IPS DF 4.7 (cell line): ENCODE measurements at regions not wholly inside any gene's neighbourhood (a gene's known extent, or its start where the extent isn't known, plus 50 kb on each side); places are given as distances from the start of the nearest gene placed in this dataset.
"Not testable (repeated sequence)": the region's sequence is repeated elsewhere in the genome, so short reads cannot be mapped to it uniquely, and the experiment has no call there.

Experiments
- DNase-seq: peaks from one replicate; pipeline ENCODE4 v3.0.0-alpha.2; 2013; ENCODE audit warnings: low spot score; ENCODE audit errors: extremely low read depth

DNA sequence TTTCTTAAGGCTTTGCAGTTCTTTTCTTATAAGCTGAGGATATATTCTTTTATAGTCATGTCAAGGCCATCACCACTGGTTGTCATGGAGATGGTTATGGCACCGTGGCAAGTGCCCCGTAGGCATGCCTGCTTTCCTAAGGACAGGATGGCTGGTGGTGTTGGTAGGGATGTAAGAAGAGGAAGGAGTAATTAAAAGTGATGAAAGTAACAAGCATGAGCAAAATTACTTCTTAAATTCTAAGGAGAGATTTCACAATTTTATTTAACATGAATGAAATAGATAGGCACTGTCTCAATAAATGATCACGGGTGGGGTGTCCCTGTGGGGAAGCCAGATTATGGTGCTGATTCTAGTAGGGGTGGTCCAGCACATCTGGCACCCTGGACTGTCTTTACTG, 290.2 kb upstream of the KLF4 start:
- no peak for DNase-seq

DNA sequence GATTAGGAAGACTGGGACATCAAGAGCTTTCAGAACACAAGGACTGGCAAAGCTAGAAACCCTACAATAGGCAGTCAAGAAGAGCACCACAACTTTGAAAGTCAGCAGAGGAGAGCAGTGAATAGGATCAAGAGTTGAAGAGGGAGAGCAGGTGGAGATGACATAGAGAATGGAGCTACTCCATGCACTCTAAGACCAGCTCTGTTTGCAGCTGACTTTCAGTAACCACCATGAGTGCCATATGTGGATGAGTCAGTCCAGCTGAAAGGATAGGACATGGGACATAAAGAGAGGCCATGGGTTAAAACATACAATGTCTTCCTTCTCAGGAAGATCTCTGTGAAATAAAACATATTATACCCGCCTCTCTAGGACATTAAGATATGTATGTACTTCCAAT, 289.1 kb upstream of the KLF4 start:
- no peak for DNase-seq

DNA sequence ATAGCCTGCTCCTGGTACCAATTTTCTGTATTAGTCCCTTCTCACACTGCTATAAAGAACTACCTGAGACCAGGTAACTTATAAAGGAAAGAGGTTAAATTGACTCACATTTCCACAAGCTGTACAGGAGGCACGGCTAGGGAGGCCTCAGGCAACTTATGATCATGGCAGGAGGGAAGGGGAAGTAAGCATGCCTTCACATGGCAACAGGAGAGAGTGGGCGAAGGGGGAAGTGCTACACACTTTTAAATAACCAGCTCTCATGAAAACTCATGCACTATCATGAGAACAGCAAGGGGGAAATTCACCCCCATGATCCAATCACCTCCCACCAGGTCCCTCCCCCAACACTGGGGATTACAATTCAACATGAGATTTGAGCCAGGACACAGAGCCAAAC, 284.5 kb upstream of the KLF4 start:
- not testable (repeated sequence) for DNase-seq

DNA sequence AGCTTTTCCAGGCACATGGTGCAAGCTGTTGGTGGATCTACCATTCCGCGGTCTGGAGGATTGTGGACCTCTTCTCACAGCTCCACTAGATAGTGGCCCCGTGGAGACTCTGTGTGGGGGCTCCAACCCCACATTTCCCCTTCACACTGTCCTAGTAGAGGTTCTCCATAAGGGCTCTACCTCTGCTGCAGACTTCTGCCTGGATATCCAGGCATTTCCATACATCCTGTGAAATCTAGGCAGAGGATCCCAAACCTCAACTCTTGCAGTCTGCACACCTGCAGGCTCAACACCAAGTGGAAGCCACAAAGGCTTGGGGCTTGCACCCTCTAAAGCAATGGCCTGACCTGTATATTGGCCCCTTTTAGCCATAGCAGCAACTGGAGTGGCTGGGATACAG, 283.4 kb upstream of the KLF4 start:
- DNase-seq: no peak

DNA sequence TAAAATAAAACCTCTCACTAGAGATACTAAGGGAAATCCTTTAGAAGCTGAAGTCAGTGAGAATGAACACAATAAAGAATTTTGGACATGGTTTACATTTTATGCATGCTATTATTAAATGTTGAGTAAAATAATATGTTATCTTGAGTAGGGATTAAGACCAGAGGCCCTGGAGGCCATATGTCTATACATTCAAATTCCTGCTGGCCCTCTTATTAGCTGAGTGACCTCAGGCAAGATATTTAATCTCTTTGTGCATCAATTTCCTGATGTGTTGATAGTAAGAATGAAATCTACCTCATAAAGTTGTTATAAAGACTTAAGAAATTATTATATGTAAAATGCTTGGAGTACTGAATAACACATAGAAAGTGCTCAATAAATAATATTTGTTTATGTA, 281.1 kb upstream of the KLF4 start:
- no peak for DNase-seq

DNA sequence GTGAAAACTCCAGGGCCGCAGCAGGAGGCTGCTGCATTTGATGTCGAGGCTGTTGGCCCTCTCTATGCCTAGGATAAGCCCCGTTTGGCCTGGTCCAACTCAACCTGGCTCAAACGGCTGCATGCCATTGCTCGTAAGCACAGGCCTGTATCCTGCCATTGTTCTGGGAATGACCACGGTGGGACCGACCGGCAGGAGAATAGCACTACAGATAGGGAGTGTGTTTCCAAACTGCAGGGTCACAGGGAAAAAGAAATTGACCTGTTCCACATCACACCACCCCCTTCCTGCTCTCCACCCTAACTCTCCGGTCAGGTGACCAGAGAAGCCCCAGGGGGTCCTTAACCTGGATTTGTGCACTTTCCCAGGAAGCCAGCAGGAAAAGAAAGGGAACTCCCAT, 278.7 kb upstream of the KLF4 start:
- no peak for DNase-seq

DNA sequence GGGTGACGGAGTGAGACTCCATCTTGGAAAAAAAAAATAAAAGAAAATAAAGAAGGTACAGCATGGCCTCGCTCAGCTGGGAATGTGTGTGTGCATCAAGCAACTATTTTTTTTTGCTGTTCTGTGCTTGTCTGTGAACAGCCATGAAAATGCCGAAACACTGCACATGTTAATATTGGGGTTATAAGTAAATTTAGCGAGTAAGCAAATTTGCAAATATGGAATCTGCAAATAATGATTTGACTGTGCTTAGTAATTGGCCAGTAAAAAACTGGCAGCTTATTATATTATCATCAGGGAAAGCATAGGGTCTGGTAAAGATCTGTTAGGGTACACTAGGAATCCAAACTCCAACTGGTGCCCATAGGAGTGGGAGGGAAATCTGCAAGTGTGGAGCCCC, 278.1 kb upstream of the KLF4 start:
- DNase-seq: no peak

DNA sequence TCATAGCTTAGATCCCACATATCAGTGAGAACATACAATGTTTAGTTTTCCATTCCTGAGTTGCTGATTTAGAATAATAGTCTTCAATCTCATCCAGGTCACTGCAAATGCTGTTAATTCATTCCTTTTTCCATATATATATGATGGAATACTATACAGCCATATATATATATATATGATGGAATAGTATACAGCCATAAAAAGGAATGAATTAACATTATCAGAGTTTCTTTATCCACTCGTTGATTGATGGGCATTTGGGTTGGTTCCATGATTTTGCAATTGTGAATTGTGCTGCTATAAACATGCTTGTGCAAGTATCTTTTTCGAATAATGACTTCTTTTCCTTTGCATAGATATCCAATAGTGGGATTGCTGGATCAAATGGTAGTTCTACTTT, 273.9 kb upstream of the KLF4 start:
- DNase-seq: not testable (repeated sequence)

DNA sequence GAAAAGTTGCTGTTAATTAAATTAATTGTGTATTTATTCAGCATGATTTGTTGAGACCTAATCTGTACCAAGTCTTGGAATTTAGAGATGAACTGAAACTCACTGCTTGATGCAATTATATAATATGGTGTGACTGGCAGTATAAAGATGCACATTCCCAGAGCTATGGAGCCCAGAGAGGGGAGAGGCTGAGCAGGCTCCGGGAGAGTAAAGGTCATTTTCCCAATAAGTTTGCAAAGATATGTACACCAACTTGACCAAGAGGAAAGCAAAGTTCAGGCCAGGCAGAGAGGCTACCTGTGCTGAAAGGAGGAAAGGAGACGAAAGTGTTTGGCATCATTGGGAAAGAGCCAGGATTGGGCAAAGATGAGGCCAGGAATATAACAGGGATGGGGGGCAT, 271.7 kb upstream of the KLF4 start:
- DNase-seq: no peak

DNA sequence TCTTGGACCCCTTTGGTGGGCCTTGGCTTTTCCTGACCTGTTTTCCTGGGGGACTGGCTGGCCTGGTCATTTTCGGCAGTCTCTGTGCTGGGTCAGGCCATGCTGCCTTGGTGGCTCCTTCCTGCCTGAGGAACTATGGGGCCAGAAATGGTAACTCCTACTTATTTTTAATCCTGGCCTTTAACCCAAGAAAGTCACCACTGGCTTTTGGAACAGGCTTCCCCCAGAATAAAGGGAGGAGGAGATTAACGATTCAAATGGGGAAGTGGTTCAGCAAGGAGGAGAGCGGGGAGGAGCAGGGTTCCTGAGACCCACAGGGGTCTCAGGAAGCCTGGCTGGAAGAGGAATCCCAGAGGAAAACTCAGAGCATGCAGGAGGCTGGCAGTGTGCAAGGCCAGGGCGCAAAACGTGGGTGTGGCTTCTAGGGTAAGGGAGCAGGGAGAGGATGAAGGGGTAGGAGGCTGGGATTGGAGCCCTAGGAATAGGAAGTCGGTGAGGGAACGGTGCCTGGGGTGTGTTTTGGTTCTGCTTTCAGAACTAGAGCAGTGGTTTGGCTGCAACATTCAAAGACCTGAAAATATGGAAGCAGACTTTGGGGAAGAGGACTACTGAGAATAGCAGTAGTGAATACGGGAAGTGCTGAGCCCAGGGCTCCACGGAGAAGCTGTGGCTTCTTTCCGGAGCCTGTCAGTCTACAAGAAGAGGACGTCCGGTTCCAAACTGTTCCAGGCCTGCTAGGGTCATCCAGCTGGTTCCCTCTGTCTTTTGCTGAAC, 271.1 kb upstream of the KLF4 start:
- no peak for DNase-seq

DNA sequence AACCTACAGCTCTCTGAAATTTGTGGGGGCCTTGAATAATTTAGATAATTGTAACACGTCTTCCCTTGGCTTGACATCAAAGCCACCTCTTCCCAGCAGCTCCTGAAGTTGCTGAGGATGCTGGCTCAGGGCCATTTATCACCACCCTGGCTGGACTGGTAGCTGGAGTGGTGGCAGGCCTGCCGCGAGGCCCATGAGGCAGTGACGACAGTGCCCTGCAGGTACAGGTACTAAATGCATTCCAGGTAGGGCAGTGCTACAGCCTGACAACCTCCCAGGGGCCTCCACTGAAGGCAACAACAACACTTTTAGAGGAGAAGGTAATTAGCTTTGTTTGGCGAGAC, 270.2 kb upstream of the KLF4 start:
- no peak for DNase-seq

DNA sequence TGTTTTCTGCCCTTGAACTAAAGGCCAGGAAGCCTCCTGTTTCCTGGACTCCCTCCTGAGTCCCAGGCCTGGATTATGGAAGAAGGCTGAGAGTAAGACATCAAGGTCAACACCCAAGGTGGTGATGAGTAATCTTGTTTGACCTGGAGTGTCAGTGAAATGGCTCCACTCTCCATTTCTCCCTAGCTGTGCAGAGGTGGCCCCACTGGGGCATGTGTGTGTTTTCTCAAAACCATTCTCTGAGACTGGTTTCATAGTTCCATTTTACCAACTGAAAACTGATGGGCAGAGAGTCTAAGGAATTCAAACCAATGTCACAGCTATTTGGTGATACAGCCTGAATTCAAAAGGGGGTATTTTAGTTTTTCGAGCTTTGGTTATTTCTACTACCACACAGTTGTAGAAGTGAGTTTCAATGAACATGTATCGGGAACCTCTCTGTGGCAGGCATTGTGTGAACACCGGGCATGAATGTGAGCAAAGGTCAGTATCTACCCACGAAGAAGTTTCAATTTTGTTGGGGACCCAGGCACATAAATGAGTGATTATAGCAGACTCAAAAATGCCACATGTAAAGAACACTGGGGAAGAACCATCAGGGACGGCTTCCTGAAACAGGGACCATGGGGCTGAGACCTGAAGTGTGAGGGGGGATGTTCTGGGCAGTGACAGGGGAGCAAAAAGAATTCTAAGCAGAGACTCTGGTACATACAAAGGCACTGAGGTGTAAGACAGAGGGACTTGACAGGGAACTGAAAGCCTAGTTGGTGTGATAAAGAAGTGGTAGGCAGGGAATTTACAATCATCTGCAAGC, 269.6 kb upstream of the KLF4 start:
- no peak for DNase-seq

DNA sequence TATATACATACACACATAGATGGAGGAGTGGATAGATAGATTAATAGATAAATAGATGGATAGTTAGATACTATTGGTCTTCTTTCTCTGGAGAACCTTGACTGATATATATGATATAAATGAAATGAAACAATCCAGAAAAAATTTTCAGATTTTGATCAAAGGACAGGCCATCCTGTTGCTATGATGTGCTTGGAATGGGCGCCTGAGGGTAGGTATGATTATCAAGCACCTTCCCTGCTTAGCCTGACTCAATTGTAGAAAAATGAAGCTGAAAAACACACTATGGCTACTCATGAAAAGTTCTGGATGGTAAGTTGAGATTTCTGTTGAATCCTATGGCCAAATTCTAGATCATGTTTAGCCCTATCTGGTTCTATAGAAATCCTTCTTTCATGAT, 266.5 kb upstream of the KLF4 start:
- no peak for DNase-seq

DNA sequence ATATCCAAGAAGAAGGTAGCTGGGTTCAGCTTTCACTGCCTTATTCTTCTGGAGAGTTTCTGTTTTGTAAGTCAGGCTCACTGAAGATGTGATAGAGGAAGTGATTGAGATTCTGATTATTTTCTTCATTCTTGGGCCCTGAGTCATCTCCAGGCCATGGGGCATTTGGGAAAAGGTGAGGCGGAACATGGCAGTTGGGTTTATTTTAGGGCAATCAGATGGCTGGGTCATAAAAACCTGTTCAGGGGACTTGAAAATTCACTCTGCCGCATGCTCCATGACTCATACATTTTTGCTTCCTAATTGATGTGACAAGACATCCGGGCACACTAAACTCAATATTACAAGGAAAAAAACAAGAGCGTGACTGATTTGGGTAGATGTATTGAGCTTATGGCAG, 265.7 kb upstream of the KLF4 start:
- DNase-seq: no peak

DNA sequence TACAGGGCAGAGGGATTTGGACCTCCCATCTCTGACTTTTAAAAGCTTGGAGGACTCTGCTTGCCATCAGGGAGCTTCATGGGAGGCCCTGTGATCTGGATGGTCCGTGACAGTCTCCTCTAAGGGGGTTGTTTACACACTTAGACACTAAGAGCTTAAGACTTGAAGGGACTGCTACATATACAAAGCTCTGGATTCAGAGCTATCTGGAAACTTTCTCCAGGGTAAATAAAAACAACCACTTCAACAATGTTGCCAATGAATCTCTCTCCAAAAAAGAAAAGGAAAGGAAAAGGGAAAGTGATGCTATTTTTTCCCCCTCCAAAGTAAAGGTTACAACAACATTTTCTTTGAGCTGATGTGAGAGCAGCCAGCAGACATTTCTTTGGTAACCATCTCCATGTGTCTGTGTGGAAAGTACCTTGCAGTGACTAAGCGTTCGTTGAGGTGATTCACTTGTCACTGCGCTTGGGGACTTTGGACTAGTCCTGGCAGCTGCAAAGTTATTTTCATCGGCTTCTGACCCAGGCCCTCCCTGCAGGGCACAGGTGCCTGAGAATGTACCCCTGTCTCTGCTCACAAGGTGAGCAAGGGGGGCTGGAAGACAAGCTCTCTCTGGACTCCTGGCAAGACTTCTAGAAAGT, 262.1 kb upstream of the KLF4 start:
- DNase-seq: no peak

DNA sequence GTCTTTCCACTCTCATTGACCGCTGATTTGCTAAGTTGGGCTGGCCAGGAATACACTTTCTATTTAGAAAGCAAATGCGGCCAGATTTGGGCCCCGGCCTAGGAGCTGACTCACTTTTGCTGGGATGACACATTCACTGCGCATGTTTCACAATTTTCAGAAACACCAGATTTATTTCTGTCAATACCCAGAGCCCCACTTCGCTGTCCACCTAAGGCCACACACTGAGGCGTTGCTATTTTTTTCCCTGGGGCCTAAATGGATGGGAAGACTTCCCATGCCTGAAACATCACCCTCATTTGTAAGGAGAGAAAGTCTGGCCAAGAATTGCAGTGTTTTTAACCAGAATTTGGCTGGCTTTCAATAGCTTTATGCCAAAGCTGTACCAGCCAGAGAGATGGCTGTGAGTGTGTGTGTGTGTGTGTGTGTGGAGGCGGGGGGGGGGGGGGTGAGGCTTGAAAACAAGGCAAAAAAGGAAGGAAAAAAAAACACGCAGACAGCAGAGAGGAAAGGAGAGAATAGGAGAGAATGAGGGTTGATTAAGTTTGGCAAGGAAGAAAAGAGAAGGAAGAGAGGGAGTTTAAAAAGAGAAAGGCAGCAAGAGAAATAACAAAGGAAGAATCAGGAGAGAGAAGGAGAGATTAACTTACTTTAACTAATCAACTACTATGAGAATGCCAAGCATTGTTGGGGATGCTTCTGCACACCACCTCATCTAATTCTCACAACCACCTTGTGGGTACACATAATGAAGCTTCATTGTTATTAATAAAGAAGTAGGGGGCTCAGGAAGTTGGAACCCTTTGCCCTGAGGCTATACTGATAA, 261.4 kb upstream of the KLF4 start:
- DNase-seq: no peak

DNA sequence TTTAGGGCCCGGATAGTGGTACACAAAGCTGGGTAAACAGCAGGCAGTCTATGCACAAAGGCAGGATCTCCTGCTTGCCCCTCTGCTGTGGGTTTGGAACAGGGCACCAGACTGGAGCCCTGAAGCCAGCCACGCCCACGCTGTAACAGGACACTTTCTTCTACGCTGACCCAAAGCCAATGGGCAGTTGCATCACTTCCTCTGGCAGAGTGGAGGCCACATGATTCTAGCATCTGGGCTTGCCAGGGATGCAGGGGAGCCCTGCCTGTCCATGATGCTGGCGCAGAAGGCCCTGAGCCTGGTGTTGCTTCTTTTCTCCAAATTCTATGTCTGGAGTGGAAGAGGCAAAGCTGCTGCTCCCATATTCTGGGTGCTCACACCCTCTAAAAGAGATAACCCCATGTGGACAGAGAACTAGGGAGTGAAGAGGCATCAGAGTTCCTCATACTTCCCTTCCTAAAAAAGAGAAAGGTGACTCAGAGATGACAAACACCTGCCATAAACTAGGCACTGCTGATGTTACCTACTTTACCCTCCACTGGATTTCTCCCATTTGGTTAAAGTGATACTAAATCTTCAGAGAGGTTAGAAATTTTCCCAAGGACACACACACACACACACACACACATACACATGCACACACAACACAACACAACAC, 260.3 kb upstream of the KLF4 start:
- DNase-seq: no peak

DNA sequence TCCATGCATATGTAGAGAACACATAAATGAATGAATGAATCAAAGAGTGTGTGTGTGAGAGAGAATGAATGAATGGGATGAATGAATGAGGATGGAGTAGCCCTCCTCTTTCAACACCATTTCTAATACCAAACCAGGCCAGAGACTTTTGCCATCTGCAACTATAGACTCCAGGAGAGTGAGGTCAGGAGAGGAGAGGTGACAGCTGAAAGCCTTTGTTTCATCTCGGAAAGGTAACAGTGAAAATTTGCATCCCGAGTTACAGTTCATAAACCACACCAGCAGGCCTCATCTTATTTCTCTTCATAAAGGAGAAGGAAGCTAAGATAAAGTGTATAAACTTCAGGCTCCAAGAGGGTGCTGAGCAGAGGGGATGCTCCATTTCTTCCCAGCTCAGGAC, 255.3 kb upstream of the KLF4 start:
- no peak for DNase-seq

DNA sequence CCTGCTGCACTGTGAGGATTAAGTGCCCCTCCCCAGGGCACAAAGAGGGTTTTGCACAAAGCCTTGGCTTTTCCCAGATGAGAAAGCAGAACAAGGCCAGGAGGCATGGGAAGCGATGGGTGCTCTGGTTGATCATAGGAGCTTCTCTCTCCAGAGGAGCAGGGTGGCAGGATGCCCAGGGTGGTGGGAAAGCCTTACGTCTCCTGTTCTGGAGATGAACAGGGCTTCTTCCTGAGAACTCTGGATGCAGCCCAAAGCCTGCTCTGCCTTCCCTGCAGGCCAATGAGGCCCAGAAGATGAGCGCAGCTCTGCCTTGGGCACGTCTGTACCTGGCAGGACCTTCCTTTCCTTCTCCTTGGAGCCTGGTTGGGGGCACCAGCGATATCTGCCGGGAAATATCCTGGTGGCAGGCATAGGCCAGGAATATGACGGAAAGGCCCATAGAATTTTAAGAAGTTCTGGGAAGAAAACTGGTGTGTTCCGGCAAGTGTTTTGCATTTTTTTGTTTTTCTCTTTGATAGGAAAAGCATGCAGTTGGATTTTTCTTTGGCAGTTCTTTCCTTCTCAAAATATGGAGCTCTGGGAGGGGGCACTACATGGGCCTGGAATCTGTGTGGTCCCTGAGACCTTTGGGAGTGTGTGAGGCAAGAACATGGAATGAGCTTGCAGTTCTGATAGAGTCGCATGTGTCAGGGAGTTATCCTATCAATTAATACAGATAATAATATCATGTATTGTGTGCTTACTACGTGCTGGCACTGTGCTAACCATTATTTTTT, 253.2 kb upstream of the KLF4 start:
- no peak for DNase-seq
